Mammary epithelial cell (primary cell): ENCODE measurements at regions not wholly inside any gene's neighbourhood (a gene's known extent, or its start where the extent isn't known, plus 50 kb on each side); places are given as distances from the start of the nearest gene placed in this dataset.

Experiments used
- EZH2 ChIP-seq: IDR thresholded peaks from 2 replicates; pipeline ENCODE4 v1.6.1; 2012; ENCODE audit warnings: low read length, inconsistent platforms, borderline replicate concordance
- TF ChIP-seq, protein P1 (sequence below), 2 donors: IDR thresholded peaks in 1 of 2; conservative IDR thresholded peaks in 1 of 2; 2 replicates each; pipeline ENCODE4 v1.5.1; 2011 to 2012; ENCODE audit warnings: inconsistent platforms in 2 of 2, low read length in 2 of 2, mild to moderate bottlenecking in 2 of 2, control low read depth in 1 of 2, low read depth in 1 of 2; ENCODE audit not compliant: insufficient read depth in 1 of 2; ENCODE audit errors: extremely low read depth in 1 of 2

DNA sequence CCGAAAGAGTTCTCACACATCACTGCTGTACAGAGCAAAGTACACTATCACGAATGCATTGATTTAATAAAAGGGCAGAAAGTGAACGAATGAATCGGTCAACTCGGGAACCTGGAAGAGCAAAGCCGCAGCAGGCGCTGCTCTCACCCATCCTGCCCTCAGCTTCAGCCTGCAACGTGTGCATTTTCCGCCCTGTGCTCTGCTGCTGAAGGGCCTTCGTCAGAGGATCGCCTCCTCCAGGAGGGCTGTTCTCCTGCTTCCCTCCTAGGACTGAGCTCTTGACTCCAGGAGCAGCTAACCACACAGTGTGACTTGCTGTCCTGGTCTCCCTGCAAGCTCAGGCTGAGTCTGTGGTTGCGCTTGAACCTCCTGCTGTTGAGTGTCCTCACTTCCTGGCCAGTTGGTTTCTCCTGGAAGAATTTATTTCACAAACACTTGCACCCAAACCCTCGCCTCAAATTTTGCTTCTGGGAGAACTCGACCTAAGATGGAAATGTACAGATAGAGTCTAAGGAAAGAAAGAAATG lies 473.0 kb upstream of the KLF6 start:
- no peak for TF ChIP-seq EZH2
- TF ChIP-seq, protein P1, sequence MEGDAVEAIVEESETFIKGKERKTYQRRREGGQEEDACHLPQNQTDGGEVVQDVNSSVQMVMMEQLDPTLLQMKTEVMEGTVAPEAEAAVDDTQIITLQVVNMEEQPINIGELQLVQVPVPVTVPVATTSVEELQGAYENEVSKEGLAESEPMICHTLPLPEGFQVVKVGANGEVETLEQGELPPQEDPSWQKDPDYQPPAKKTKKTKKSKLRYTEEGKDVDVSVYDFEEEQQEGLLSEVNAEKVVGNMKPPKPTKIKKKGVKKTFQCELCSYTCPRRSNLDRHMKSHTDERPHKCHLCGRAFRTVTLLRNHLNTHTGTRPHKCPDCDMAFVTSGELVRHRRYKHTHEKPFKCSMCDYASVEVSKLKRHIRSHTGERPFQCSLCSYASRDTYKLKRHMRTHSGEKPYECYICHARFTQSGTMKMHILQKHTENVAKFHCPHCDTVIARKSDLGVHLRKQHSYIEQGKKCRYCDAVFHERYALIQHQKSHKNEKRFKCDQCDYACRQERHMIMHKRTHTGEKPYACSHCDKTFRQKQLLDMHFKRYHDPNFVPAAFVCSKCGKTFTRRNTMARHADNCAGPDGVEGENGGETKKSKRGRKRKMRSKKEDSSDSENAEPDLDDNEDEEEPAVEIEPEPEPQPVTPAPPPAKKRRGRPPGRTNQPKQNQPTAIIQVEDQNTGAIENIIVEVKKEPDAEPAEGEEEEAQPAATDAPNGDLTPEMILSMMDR (conservative IDR thresholded peaks at IDR 0.05 in 1 of 2, IDR thresholded peaks at IDR 0.05 in 1 of 2; ENCODE audit: extremely low read depth in 1 of 2, insufficient read depth in 1 of 2, low read depth in 1 of 2, low read length in 2 of 2) = no peak
